GM21529 (cell line): ENCODE measurements at regions not wholly inside any gene's neighbourhood (a gene's known extent, or its start where the extent isn't known, plus 50 kb on each side); places are given as distances from the start of the nearest gene placed in this dataset.

ENCODE experiments used
- ATAC-seq: cut with Tn5 transposase; IDR thresholded peaks from one replicate; pipeline ENCODE4 v1.9.1; 2021; ENCODE audit not compliant: unreplicated experiment

DNA sequence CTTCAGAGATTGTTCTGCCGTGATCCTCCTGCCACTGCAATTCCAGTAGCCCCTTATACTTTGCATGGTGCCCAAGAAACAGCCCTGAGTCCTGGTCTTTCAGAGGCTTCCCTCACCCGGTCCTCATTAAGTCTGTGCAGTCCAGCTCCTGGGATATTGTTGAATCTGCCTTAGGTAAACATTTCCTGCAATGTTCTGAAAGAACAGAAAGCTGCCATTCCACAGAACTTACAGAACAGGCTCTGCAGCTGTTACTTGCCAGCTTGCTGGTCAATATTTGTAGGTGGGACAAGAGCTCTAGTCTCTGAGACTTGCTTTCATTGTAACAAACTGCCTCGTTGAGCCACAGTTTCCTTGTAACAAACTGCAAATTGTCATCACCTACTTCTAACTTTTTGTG, 115.0 kb upstream of the KIF5B start:
- ATAC-seq = no peak

DNA sequence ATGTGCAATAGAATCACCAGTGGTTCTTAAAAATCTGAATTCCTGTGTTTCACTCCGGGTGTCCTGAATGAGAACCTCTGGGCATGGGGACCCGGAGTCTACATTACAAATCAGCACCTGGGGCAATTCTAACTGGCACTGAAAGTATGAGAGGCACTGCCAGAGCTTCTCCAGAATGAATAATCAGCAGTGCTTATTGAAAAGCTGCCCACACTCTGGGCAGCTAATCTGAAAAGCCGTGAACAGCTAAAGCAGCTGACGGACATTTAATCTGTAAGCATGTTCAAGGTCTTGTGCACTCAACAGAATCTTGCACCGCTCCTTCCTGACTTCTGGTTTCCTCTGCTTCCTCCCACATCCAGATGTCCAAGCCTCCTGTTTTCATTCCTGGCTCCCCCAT, 113.3 kb upstream of the KIF5B start:
- no peak for ATAC-seq

DNA sequence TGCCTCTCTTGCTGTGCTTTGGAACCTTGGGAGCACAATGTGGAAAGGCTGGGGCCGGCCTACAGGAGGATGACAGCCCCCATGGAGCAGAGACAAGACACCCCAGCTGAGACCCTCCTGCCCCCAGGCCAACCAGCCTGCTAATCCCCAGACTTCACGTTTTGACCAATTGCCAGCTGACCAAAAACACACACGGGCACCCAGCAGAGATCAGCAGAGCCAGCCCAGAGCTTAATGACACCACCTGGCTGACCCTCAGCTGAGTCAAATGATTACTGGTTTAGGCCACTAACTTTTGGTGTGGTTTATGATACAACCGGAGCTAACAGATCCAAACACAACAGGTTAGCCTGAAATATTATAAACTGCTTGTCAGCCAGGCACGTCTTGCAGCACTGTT, 111.2 kb upstream of the KIF5B start:
- peak; percentile 83 for ATAC-seq

DNA sequence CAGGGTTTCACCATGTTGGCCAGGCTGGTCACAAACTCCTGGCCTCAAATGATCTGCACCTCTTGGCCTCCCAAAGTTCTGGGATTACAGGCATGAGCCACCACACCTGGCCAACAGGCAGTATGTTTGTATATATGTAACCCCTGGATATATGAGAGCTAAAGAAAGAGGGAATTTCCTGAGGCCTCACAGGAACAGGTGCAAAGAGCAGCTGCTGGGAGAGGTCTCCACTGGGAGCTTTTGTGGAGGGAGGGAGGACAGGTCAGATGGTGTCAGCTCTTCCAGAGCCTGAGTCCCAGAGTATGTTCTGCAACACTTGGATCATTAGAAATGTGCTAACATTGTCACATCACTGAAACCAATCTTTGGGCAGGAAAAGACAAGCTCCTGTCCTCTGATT, 110.1 kb upstream of the KIF5B start:
- ATAC-seq = no peak

DNA sequence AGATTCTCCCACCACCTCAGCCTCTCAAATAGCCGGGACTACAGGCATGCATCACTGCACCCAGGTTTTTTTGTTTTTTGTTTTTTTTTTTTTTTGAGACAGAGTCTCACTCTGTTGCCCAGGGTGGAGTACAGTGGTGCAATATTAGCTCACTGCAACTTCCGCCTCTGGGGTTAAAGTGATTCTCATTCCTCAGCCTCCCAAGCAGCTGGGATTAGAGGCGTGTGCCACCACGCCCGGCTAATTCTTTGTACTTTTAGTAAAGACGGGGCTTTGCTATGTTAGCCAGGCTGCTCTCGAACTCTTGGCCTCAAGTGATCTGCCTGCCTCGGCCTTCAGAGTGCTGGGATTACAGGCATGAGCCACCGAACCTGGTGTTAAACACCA, 107.5 kb upstream of the KIF5B start:
- no peak for ATAC-seq

DNA sequence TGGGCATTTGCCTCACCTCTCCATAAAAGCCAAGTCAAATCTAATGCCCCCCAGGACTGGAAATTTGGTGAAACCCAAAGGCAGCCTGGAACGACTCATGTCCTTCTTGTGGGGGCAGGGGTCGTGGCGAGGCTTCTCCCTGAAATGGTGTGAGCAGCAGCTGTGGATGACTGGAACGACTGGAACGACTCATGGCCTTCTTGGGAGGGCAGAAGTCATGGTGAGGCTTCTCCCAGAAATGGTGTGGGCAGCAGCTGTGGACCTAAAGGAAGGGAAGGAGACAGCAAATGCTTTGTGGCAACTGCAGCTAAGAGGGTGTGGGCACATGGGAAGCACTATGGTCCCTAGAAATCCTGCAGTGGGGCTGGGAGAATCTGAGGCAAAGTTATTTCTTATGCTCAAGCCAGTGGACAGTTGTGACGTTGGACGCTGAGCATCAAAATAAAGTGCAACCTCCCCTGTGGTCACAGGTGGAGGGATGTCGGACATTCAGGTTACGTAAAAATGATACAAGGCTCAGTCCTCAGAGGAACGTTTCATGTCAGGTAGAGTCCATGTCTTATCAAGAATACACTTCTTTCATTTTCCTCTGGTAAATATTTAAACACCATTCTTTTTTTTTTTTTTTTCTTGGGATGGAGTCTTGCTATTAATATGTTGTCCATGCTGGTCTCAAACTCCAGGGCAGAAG, 107.0 kb upstream of the KIF5B start:
- no peak for ATAC-seq

DNA sequence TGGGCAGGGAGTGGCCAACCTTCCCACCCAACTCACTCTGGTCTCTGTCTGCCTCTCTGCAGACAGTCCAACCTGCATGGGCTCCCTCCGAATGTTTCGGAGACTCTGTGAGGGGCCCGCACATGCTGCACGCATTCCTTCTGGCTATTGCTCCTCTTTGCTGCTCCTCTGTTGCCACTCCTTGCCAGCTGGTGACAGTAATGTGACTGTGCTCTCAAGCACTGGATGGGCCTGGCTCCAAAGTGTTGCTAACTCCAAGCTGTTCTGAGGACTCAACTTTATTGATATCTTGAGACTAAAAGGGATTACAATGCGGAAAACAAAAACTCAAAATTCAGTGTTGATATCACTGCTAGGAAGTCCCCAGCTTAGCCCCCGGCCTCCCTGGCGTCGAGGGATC, 105.4 kb upstream of the KIF5B start:
- ATAC-seq = no peak

DNA sequence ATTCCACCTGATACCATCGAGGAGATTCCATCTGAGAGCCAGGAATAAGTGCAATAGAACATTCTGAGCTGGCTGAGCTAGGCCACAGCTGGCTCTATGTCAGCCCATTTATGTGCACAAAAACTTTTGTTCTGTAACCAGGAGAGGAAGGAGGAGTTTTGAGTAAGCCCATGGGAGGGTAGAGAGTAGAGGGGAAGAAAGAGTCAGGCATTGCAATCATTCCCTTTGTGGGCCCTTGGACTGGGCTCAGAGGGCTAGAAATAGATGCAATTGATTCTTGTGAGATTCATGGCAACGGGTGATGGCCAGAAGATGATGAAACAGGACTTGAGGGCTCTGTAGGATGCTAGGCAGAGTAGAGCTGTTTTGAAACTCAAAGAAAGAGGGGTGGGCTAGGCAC, 104.6 kb upstream of the KIF5B start:
- ATAC-seq = no peak

DNA sequence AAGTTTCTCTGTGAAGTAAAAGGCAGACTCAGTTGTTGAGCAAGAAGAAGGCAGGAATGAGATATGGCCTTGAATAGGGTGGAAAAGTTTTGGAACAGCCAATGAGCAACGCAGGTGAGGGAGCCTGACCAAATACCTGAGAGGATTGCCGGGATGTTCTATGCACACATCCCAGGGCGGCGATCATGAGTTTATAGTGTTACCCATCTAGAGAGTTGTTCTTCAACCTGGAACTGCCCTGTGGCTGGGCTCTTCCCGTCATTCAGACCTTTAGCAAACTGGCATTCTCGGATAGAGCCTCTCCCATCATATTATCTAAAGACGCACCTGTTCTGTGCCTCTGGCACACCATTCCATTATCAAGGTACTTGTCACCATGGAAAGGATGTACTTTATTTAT, 103.0 kb upstream of the KIF5B start:
- no peak for ATAC-seq

DNA sequence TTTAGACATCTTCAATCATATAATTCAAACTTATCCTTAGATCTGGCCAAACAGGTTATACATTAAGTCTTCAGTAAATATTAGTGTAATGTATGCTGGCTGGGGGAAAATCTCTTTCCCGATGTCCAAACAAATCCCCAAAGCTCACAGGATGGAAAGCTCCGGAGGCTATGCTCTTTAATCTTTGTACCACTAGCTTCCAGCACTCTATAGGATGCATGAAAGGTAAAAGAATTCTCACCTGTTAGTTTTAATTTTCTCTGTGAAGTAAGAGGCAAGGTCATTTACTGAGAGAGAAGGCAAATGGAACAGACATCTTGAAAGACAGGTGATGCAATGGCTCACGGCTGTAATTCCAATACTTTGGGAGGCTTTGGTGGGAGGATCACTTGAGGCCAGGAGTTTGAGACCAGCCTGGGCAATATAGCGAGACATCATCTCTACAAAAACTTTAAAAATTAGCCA, 99.8 kb upstream of the KIF5B start:
- no peak for ATAC-seq

DNA sequence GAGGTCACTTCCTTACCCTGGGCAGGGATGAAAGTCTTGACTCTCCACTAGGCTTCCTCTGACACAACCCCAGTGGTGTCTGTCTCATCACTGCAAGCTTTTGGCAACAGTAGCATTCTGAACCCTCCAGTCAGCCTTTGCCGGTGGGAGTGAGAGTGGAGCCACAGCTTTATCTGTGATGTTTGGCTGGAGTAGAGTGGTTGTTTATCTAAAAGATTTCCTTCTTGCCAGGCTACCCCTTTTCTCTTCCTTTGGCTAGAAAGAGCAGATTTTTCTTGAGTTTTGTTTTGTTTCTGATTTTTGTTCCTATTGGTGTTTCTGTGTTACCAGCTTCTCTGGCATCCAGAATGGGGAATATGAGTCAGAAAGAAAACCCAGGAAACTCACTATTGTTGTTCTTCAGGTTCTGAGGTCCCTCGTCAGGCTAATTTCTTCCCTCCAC, 98.9 kb upstream of the KIF5B start:
- ATAC-seq = no peak

DNA sequence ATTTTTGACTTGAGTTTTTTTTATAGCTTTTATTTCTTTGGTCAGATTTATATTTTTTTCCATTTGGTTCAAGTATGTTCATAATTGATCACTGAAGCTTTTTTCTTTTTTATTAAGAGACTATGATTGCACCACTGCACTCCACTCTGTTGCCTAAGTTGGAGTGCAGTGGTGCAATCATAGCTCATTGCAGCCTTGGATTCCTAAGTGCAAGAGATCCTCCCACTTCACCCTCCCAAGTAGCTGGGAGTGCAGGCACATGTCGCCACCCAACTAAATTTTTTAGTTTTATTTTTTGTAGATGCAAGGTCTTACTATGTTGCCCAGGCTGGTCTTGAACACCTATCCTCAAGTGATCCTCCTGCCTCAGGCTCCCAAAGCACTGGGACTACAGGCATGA, 97.7 kb upstream of the KIF5B start:
- no peak for ATAC-seq

DNA sequence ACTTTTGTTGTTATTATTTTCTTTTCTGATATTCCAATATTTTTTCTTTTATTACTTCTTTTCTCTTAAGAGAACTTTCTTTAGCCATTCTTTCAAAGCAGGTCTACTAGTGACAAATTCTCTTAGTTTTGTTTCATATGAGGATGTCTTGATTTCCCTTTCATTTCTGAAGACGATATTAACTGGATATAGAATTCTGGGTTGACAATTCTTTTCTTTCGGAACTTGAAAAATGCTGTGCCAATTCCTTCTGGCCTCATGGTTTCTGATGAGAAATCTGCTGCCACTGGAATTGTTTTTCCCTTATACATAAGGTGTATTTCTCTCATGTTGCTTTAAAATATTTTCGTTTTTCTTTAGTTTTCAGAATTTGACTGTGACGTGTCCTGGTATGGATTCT, 97.0 kb upstream of the KIF5B start:
- no peak for ATAC-seq

DNA sequence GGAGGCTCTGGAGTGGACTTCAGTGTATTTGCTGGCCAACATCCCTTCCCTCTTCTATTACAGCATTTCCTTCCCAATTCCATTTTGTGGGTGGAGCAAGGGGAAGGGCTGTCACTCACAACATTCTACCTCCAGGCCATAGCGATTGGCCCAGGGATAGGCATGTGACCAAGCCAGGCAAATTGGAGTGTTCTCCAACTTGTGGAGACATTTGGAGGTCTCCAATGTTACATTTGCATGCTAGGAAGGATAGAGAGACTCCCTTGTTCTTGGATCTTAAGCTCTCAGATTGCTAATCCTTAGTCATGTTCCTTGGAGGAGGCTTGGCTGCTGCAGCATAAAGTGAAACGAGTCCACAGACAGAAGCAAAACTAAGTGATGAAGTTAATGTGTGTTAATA, 95.6 kb upstream of the KIF5B start:
- ATAC-seq = no peak

DNA sequence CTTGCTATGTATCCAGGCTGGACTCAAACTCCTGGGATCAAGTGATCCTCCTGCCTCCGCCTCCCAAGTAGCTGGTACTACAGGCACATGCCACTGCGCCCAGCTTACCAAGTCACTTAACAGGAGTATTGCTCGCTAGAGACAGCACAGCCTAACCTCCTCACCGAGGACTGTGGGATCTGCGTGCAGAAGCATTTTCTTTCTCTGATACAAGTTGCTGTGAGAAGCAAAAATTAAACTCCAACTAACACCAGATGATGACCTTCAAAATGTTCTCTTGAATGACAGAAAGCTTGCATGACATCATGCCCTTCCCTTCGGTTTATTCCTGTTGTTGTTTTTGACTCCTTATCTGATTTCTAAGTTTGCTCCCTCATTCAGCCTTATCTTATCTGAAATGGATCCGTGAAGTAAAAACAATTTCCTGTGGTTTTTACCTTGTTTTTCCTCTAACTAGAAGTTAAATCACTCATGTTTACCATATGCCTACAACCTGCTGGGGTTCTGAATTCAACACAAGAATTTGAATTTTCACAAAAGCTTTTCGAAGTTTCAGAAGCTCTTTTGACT, 94.4 kb upstream of the KIF5B start:
- ATAC-seq = no peak

DNA sequence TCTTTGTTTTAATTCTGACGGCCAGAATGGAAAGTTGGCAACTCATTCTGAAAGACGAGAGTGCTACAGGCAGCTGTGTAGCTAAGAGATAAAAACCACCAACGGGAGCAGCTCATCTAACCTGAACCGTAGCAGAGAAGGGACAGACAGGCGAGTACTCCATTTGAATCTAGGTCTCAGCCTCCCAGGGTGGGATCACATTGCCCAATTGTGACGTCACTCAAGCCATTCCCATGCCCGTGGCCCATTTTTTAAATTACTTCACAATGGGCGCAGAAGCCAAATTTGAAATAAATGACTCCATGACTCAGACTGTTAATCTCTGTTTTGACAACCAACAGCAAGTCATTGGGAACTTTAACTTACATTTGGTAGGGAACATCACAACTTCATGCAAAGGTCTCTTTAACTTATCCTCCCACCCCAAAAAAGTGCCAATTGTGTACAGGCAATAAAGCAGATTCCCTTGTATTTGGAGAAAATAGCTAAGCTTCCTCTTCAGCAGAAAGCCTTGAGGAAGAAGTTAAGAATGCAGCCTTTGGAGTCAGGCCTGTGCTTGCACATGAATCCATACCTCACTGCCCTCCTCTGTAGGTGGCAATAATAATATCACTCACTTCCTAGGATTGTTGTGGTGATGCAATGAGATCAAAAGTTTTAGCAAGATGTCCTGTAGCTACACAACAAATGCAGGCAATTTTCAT, 93.2 kb upstream of the KIF5B start:
- ATAC-seq = peak; percentile 97

DNA sequence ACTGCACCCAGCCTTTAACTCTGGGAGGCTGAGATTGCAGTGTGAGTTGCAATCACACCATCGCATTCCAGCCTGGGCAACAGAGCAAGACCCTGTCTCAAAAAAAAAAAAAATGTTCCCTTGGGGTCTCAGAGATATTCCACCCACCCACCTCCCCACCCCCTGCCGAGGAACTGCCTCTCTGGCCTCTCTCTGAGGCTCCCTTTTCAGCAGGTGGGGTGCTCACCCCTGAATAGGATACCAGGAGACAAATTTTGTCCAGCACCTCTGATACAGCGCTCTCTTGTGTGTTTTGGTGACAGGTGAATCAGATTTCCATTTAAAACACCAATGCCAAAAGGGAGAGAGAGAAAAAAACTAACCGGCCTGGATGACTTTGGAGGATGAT, 92.6 kb upstream of the KIF5B start:
- no peak for ATAC-seq

DNA sequence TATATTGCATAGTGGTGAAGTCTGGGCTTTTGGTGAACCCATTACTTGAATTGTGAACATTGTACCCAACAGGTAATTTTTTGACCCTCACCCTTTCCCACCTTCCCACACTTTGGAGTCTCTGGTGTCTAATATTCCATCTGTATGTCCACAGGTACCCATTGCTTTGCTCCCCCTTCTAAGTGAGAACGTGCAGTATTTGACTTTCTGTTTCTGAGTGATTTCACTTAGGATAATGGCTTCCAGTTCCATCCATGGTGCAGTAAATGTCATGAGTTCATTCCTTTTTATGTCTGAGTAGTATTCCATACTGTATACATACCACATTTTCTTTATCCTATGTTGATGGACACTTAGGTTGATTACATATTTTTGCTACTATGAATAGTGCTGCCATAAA, 91.5 kb upstream of the KIF5B start:
- no peak for ATAC-seq

DNA sequence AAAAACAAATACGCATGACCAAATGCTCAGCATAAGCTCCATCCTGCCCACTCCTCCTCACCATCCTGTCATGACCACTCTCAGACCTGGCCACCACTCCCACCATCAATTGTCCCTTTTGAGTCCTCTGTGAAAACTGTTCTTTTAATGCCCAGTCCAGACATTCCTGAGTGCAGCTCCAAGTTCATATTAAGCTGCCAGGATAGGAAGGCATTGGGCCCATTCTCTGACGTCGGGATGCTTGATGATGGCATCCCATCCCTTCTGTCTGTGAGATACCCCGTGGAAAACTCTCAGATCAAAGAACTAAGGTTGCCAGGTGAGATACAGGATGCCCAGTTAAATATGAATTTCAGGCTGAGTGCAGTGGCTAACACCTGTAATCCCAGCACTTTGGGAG, 89.9 kb upstream of the KIF5B start:
- ATAC-seq = no peak

DNA sequence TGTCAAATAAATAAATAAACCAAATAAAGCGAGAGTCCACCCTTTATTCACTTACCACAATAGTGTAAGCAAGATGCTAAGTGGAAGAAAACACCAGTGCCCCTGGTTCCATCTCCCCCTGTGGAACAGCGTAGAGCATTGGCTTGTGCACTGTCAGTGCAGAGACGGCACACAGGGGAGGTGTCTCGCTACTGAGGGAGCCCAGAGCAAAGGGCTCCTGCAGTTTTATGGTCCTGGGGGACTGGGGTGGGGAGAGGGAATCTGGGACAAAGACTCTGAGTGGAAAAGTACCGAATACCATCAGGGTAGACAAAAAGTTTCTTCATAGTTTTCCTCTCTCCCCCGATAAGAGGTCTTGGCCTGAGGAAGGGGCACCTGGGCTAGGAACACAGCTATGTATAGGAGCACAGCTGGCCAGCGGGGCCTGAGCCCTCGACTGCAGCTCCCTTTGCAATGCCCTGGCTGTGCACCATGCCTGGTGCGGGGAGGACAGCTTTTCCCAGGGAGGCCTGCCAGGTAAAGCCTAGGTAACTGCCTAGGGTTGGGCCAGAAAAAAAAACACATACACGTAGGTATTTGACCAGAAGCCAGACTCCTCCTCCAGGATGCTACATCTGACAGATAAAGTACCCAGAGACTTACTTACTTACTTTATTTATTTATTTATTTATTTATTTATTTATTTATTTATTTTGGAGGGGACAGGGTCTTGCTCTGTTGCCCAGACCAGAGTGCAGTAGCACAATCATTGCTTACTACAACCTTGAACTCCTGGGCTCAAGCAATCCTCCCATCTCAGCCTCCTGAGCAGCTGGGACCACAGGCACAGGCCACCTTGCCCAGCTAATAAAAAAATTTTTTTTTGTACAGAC, 88.8 kb upstream of the KIF5B start:
- ATAC-seq = no peak

DNA sequence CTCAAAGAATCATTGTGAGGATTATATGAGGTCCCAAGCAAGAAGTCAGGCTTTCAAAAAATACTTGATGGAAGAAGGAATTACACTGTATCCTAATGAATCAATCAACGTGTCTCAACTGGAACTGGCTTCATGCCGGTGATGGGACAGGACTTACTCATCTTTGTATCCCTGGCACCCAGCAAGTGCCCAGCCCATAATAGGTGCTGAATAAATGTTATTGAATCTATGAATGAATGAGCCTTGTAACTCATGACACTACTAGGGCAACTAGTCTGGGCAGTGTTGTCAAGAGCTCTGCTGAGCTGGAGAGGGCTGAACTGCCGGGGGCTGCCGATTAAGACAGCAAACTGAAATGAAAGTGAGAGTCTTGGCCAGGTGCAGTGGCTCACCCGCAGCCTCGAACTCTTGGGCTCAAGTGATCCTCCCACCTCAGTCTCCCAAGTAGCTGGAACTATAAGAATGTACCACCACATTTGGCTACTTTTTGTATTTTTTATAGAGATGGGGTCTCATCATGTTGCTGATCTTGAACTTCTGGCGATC, 87.2 kb upstream of the KIF5B start:
- ATAC-seq = no peak
